ENCODE measurements at regions not wholly inside any gene's neighbourhood (a gene's known extent, or its start where the extent isn't known, plus 50 kb on each side); places are given as distances from the start of the nearest gene placed in this dataset.

DNA sequence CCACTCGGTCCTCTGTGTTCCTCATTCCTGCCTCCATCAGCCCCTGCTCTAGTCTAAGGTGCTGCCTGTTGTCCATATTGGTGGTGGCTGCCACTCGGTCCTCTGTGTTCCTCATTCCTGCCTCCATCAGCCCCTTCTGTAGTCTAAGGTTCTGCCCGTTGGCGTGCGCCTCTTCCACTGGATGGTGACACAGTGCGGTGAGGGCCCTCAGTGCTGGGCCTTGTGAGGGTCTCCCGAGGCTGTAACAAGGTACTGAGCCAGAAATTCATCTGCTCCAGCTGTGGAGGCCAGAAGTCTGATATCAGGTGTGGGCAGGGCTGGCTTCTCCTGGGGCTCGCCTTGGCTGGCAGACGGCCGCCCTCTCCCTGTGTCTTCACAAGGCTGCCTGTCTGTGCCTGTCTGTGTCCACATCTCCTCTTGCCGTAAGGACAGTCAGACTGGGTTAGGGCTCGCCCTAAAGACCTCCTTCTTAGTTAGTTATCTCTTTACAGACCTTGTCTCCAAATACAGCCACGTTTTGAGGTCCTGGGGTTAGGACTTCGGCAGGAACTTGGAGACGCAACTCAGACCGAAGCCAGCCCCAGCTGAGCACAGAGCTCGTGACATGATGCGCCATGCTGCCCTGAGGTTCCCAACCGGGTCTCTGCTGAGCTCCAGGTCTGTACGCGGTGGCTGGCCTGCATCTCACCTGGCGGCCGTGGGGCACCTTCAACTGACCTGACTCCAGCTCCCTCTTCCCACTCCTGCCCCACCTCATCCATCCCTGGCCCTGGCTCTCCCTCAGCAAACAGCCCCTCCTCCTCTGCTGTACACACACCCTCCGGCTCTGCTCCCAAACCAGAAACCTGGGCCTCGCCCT, 181.4 kb upstream of the SHH start:
- Mint-ChIP-seq H3K27ac (no peak overlapping the region), H3K4me3 (no peak overlapping the region), H3K36me3 (no peaks in the 10 kb centered on the region), H3K9me3 (peaks cover 0 to 9% (median 5%) of the 10 kb centered on the region in 5 donors), H3K27me3 (peaks cover 8% of the 10 kb centered on the region in 2 donors), H3K4me1 (peaks cover 8 to 28% (median 13%) of the 10 kb centered on the region in 3 donors)
- H3K4me1 ChIP-seq (ENCODE audit: insufficient read depth, low read length) = peaks cover 17% of the 10 kb centered on the region
- DNase-seq = no peak
- H3K27me3 ChIP-seq (ENCODE audit: insufficient read depth, low read length, poor library complexity, severe bottlenecking) = no peaks in the 10 kb centered on the region
- ChIA-PET CTCF (no interaction called here), POLR2A (no interaction called here)
- H3K36me3 ChIP-seq (ENCODE audit: insufficient read depth, low read length) = no peaks in the 10 kb centered on the region
- no peak overlapping the region for H3K4me3 ChIP-seq (ENCODE audit: low read length)
- H3K9me3 ChIP-seq (ENCODE audit: low read length) = no peaks in the 10 kb centered on the region
- no peak overlapping the region for H3K27ac ChIP-seq (ENCODE audit: low read depth, low read length)

GRCh38 chr7:155992974-155993373, 180.7 kb upstream of the SHH start:
- no peak for DNase-seq
- H3K27ac Mint-ChIP-seq = no peak overlapping the region
- peaks cover 8% of the 10 kb centered on the region in 2 donors for H3K27me3 Mint-ChIP-seq
- no peak overlapping the region for H3K27ac ChIP-seq (ENCODE audit: low read depth, low read length)
- peaks cover 6 to 21% (median 10%) of the 10 kb centered on the region in 3 donors for H3K4me1 Mint-ChIP-seq
- no peak overlapping the region for H3K4me3 Mint-ChIP-seq
- ChIA-PET CTCF (no interaction called here), POLR2A (no interaction called here)
- no peaks in the 10 kb centered on the region for H3K9me3 ChIP-seq (ENCODE audit: low read length)
- H3K9me3 Mint-ChIP-seq = peaks cover 1 to 9% (median 5%) of the 10 kb centered on the region in 5 donors
- no peak overlapping the region for H3K4me3 ChIP-seq (ENCODE audit: low read length)
- H3K27me3 ChIP-seq (ENCODE audit: insufficient read depth, low read length, poor library complexity, severe bottlenecking) = no peaks in the 10 kb centered on the region
- no peaks in the 10 kb centered on the region for H3K36me3 ChIP-seq (ENCODE audit: insufficient read depth, low read length)
- peaks cover 14% of the 10 kb centered on the region for H3K4me1 ChIP-seq (ENCODE audit: insufficient read depth, low read length)
- H3K36me3 Mint-ChIP-seq = no peaks in the 10 kb centered on the region

DNA sequence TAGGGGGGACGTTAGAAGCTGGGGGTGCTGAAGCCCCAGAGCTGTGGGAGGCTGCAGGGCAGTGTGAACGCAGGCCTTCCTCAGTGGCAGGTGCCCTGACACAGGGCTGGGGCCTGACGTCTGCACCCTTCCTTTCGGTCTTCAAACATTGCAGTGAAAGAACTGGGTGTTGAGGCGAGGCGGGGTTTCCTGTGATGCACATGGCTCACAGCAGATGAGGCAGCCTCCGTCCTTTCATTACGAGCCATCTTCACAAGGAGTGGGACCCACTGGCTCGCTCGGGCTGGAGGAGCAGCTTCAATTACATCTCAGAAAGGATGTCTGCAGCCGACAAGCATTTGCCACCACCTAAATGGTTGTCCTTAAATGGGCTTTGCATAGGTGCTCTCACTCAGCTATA, 180.3 kb upstream of the SHH start:
- Histone ChIP-seq H3K9me3 (ENCODE audit: low read length) (no peaks in the 10 kb centered on the region), H3K4me1 (ENCODE audit: insufficient read depth, low read length) (peaks cover 10% of the 10 kb centered on the region), H3K27me3 (ENCODE audit: insufficient read depth, low read length, poor library complexity, severe bottlenecking) (no peaks in the 10 kb centered on the region), H3K27ac (ENCODE audit: low read depth, low read length) (no peak overlapping the region), H3K4me3 (ENCODE audit: low read length) (no peak overlapping the region), H3K36me3 (ENCODE audit: insufficient read depth, low read length) (no peaks in the 10 kb centered on the region)
- POLR2A ChIA-PET = no interaction called here
- DNase-seq = peak in 1 of 5 donors; percentile 23
- Mint-ChIP-seq H3K36me3 (no peaks in the 10 kb centered on the region), H3K27ac (no peak overlapping the region), H3K4me1 (peaks cover 6 to 17% (median 9%) of the 10 kb centered on the region in 3 donors), H3K4me3 (no peak overlapping the region), H3K27me3 (peaks cover 8% of the 10 kb centered on the region in 2 donors), H3K9me3 (peaks cover 3 to 9% (median 5%) of the 10 kb centered on the region in 5 donors)
- CTCF ChIA-PET = no interaction called here

DNA sequence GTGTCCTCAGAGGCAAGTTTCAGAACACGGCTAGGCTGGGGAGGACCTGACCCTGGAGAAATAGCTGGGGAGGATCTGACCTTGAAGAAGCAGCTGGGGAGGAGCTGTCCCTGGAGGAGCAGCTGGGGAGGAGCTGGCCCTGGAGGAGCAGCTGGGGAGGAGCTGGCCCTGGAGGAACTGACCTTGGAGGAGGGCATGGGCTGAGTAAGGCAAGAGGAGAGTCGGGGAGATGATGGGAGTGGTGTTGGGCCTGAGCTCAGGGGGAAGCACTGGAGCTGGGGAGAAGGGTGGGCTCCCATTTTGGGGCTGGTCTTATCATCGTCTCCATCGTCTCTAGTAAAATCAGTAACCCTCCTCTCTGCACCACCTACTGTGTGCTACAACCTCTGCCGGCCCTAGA, 179.8 kb upstream of the SHH start:
- Histone ChIP-seq H3K36me3 (ENCODE audit: insufficient read depth, low read length) (no peaks in the 10 kb centered on the region), H3K27me3 (ENCODE audit: insufficient read depth, low read length, poor library complexity, severe bottlenecking) (no peaks in the 10 kb centered on the region), H3K27ac (ENCODE audit: low read depth, low read length) (no peak overlapping the region), H3K9me3 (ENCODE audit: low read length) (no peaks in the 10 kb centered on the region), H3K4me3 (ENCODE audit: low read length) (no peak overlapping the region), H3K4me1 (ENCODE audit: insufficient read depth, low read length) (peaks cover 10% of the 10 kb centered on the region)
- Mint-ChIP-seq H3K9me3 (peaks cover 3 to 9% (median 5%) of the 10 kb centered on the region in 5 donors), H3K27me3 (peaks cover 5 to 8% of the 10 kb centered on the region in 2 donors), H3K36me3 (no peaks in the 10 kb centered on the region), H3K4me3 (no peak overlapping the region), H3K4me1 (peaks cover 3 to 12% (median 4%) of the 10 kb centered on the region in 3 donors), H3K27ac (no peak overlapping the region)
- DNase-seq = no peak
- POLR2A ChIA-PET = no interaction called here
- CTCF ChIA-PET = no interaction called here

- Mint-ChIP-seq H3K27ac (no peak overlapping the region), H3K4me3 (no peak overlapping the region), H3K27me3 (peaks cover 1 to 4% of the 10 kb centered on the region in 2 donors), H3K4me1 (peaks cover 0 to 7% (median 0%) of the 10 kb centered on the region in 3 donors), H3K36me3 (no peaks in the 10 kb centered on the region), H3K9me3 (peaks cover 3 to 13% (median 5%) of the 10 kb centered on the region in 5 donors)
- H3K4me3 ChIP-seq (ENCODE audit: low read length) = no peak overlapping the region
- no peak for DNase-seq
- ChIA-PET CTCF (no interaction called here), POLR2A (no interaction called here)
- H3K27me3 ChIP-seq (ENCODE audit: insufficient read depth, low read length, poor library complexity, severe bottlenecking) = no peaks in the 10 kb centered on the region
- no peaks in the 10 kb centered on the region for H3K36me3 ChIP-seq (ENCODE audit: insufficient read depth, low read length)
- H3K9me3 ChIP-seq (ENCODE audit: low read length) = no peaks in the 10 kb centered on the region
- H3K4me1 ChIP-seq (ENCODE audit: insufficient read depth, low read length) = peaks cover 10% of the 10 kb centered on the region
- H3K27ac ChIP-seq (ENCODE audit: low read depth, low read length) = no peak overlapping the region
Observed at GRCh38 chr7:155991470-155991869, 179.2 kb upstream of the SHH start.

DNA sequence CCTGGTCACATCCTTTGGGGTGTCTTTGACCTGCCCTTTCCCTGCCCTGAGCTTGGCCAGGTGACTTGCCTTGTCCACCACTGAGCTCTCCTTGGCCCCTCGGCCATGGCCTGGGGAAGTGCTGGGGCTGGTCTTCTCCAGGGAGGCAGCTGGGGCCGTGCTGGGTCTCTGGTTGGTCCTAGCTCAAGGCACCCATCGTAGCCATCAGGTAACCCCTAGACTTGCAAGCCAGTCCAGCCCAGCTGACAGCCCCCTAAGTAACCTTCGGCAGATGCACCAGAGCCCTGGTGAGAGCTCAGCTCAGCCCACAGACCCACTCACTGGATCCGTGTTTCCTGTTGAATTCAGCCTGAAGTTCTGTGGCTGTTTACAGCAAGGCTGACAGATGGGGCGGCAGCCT, 176.2 kb upstream of the SHH start:
- peaks cover 3% of the 10 kb centered on the region for H3K27me3 ChIP-seq (ENCODE audit: insufficient read depth, low read length, poor library complexity, severe bottlenecking)
- ChIA-PET POLR2A (no interaction called here), CTCF (no interaction called here)
- Mint-ChIP-seq H3K36me3 (no peaks in the 10 kb centered on the region), H3K4me3 (no peak overlapping the region), H3K9me3 (peaks cover 3 to 13% (median 5%) of the 10 kb centered on the region in 5 donors), H3K27me3 (peaks cover 3 to 6% of the 10 kb centered on the region in 2 donors), H3K4me1 (no peaks in the 10 kb centered on the region), H3K27ac (no peak overlapping the region)
- no peak overlapping the region for H3K4me3 ChIP-seq (ENCODE audit: low read length)
- H3K4me1 ChIP-seq (ENCODE audit: insufficient read depth, low read length) = peaks cover 6% of the 10 kb centered on the region
- no peaks in the 10 kb centered on the region for H3K9me3 ChIP-seq (ENCODE audit: low read length)
- DNase-seq = no peak
- no peaks in the 10 kb centered on the region for H3K36me3 ChIP-seq (ENCODE audit: insufficient read depth, low read length)
- H3K27ac ChIP-seq (ENCODE audit: low read depth, low read length) = no peak overlapping the region

GRCh38 chr7:155987681-155988235, 175.5 kb upstream of the SHH start:
- POLR2A ChIA-PET = no interaction called here
- H3K9me3 ChIP-seq (ENCODE audit: low read length) = no peaks in the 10 kb centered on the region
- DNase-seq = no peak
- H3K4me1 ChIP-seq (ENCODE audit: insufficient read depth, low read length) = peaks cover 3% of the 10 kb centered on the region
- no peak overlapping the region for H3K4me3 ChIP-seq (ENCODE audit: low read length)
- H3K36me3 Mint-ChIP-seq = no peaks in the 10 kb centered on the region
- no peak overlapping the region for H3K27ac ChIP-seq (ENCODE audit: low read depth, low read length)
- peaks cover 3% of the 10 kb centered on the region for H3K27me3 ChIP-seq (ENCODE audit: insufficient read depth, low read length, poor library complexity, severe bottlenecking)
- H3K9me3 Mint-ChIP-seq = peaks cover 3 to 13% (median 5%) of the 10 kb centered on the region in 5 donors
- H3K4me3 Mint-ChIP-seq = peak overlapping the region in 1 of 7 donors; percentile 73
- CTCF ChIA-PET = no interaction called here
- no peak overlapping the region for H3K27ac Mint-ChIP-seq
- peaks cover 3 to 6% of the 10 kb centered on the region in 2 donors for H3K27me3 Mint-ChIP-seq
- H3K4me1 Mint-ChIP-seq = no peaks in the 10 kb centered on the region
- no peaks in the 10 kb centered on the region for H3K36me3 ChIP-seq (ENCODE audit: insufficient read depth, low read length)

GRCh38 chr7:155986497-155987160, 174.4 kb upstream of the SHH start:
- Mint-ChIP-seq H3K36me3 (no peaks in the 10 kb centered on the region), H3K27me3 (peaks cover 3 to 5% of the 10 kb centered on the region in 2 donors), H3K9me3 (peaks cover 3 to 13% (median 5%) of the 10 kb centered on the region in 5 donors), H3K27ac (no peak overlapping the region), H3K4me1 (no peaks in the 10 kb centered on the region), H3K4me3 (no peak overlapping the region)
- Histone ChIP-seq H3K9me3 (ENCODE audit: low read length) (no peaks in the 10 kb centered on the region), H3K27me3 (ENCODE audit: insufficient read depth, low read length, poor library complexity, severe bottlenecking) (peaks cover 3% of the 10 kb centered on the region), H3K4me1 (ENCODE audit: insufficient read depth, low read length) (no peaks in the 10 kb centered on the region), H3K4me3 (ENCODE audit: low read length) (no peak overlapping the region), H3K36me3 (ENCODE audit: insufficient read depth, low read length) (no peaks in the 10 kb centered on the region), H3K27ac (ENCODE audit: low read depth, low read length) (no peak overlapping the region)
- POLR2A ChIA-PET = no interaction called here
- CTCF ChIA-PET = no interaction called here
- no peak for DNase-seq

All from CD8-positive, alpha-beta memory T cell (primary cell).